HG03159 (cell line): ENCODE measurements at regions not wholly inside any gene's neighbourhood (a gene's known extent, or its start where the extent isn't known, plus 50 kb on each side); places are given as distances from the start of the nearest gene placed in this dataset.
"Not testable (repeated sequence)": the region's sequence is repeated elsewhere in the genome, so short reads cannot be mapped to it uniquely, and the experiment has no call there.

ENCODE experiments used
- ATAC-seq: cut with Tn5 transposase; IDR thresholded peaks from one replicate; pipeline ENCODE4 v1.9.1; 2021; ENCODE audit warnings: mild to moderate bottlenecking, moderate library complexity; ENCODE audit not compliant: unreplicated experiment

DNA sequence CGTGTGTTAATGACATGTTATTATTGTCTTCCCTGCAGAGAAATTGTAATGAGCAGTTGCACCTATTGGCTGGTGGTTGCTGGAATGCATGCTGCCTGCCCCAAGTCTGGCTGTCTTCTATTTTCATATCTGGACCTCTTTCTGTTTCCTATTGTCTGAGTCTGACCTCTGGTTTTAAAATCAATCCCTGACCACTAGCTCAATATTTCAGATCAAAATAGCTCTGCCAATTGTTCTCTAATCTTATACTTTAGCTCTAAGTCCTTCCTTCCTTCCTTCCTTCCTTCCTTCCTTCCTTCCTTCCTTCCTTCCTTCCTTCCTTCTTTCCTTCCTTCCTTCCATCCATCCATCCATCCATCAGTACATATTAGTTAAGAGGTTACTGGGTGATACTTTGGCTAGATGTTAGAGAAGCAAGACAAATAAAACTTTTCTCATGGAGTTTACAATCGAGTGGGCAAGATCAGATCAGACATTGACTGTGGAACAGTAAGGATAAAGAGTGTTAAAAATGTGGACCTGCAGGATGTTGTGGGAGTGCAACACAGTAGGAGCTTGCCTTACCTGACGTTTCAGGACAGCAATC, 417.1 kb downstream of the SOCS6 start:
- ATAC-seq, result no peak

DNA sequence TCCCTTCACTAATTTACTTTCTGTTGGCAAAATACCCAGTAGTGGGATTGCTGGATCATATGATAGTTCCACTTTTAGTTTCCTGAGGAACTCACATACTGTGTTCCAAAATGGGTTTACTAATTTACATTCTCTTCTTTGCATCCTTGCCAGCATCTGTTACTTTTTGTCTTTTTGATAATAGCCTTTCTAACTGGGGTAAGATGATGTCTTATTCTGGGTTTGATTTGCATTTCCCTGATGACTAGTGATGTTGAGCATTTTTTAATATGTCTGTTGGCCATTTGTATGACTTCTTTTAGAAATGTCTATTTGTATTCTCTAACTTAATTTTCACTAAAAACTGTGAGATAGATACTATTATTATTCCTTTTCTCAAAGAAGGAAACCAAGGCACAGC, 411.7 kb downstream of the SOCS6 start:
- ATAC-seq, result no peak

DNA sequence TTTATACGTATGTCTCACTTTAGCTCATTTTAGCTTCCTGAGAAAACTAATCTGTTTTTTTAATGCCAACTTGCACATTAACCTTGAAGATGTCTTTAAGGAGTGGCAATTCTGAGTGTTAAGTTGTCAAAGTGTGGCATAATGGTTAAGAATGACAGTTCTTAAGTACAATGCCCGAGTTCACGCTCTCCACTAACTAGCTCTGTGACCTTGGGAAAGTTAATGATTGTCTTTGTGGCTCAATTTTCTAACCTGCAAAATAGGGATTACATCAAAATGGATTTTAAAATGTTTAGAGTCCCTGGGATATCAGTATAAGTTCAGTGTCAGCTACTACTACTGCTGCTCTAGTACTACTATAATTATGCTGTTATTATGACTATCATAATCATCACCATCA, 409.7 kb downstream of the SOCS6 start:
- ATAC-seq, result no peak

DNA sequence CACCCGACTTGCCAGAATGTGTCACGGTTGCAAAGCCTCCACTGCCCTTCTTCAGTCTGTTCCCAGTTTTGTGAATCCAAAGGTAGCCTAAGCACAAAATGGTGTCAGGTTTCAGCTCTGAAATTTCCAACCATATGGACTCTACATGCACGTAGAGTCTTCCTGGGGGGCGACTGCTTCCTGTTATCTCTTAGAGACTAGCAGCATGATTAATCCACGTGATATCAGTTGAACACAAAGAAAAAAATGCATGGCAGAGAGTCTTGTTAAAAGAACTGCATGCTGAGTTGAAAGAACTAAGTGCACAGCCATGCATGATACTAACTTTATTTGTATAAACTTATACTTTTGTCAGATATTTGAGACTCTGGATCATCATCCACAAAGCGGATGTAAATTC, 404.4 kb downstream of the SOCS6 start:
- no peak for ATAC-seq

DNA sequence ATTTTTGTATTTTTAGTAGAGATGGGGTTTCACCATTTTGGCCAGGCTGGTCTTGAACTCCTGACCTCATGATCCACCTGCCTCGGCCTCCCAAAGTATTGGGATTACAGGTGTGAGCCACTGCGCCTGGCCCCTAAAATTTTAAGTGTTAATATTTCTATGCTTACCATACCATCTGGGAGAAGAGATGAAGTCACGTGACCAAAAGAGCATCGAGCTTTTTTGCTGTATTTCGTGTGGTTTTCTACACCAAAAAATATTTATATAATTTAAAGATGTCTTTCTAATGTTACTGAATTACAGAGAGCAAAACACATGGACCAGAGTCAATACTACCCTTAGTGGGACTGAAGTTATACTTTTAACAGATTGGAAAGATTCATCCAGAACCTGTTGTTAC, 400.9 kb downstream of the SOCS6 start:
- not testable (repeated sequence) for ATAC-seq

DNA sequence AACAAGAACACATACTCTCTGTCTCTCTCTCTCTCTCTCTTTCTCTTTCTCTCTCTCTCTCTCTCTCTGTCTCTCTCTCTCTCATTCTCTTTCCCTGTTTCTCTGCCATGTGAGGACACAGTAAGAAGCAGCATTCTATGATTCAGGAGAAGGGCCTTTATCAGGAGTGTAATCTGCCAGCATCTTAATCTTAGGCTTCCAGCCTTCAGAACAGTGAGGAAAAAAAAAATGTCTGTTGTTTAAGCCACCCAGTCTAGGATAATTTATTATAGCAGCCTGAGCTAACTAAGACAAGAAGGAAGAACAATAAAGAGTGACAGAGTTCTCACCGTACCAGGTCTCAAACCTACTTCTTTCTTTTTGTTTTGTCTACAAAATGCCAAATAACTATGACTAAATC, 399.4 kb downstream of the SOCS6 start:
- no peak for ATAC-seq

DNA sequence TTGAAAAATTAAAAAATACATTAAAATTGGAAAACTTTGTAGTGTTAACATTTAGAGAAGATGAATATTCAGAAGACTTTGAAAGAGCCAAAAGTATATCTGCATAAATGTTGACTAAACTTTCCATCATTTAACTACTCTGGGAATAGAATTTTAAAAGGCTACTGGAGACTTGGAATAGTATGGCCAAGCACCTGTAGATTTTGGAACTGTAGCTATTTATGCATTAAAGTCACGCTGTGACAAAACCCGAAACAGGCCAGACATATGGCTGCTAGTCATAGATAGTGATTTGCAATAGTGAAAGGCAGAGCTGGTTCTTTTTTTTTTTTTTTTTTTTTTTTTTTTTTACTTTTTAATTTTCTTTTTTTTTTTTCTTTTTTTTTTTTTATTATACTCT, 396.0 kb downstream of the SOCS6 start:
- ATAC-seq, result no peak

DNA sequence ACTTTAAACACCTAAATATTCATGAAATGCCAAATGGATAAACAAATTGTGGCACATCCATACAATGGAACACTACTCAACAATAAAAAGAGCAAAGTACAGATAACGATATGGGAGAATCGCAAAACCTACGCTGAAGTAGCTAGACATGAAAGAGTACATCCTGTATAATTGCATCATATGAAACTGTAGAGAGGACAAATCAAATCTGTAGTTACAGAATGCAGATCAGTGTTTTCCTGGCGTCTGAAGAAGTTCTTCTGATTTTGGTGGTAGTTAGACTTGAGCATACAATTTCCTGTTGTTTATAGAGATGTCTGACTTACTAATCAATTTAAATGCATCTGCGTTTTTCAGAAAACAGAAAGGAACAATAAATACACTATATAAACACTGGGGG, 394.4 kb downstream of the SOCS6 start:
- ATAC-seq, result no peak

DNA sequence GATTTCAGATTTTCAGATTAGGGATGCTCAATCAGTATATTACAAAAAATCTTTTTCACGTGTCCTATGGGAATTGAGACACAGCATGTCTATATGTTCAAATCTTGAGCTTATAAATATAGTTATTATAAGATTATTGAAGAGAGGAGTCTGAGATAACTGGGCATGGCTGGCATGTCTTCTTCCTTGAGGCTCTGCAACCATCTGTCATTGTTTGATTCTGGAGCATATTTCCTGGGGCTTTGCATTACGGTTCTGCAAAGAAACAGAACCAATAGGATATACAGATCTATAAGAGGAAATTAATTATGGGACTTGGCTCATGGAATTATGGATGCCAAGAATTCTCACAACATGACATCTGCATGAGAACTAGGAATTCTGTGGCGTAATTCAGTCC, 386.1 kb downstream of the SOCS6 start:
- ATAC-seq, result no peak

DNA sequence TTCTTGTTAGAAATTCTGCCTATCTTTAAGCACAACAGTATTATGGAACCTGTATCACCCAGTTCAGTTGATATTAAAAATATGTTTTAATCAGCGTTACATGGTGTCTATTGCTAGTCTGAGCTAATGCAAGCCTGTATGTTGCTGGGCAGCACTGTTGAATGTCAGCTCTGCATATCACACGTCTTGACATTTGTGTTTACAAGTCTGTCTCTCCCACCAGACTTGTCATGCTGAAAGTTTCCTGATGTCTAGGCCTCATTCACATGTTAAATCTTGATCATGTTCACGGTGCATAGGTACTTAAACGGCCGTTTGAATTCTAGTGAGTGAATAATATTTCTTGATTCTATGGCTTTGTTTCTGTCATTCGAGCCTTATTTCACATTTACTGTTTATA, 385.0 kb downstream of the SOCS6 start:
- no peak for ATAC-seq

DNA sequence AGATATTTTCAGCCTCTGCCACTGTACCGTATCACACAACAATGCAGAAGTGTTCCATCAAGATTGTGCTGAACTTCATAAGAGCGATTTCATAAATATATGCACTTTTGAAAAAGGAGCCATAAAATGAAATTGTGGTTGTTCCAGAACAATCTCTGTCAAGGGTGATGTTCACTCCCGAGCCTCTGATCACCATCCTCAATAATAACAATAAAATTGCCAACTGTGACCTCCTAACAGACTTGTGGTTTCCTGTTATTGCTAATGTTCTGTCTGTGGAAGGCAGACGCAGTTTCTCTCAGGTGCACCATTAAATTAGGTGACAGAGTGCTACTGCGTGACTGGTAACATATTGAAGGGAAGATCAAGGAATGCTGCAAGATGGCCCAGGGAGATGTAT, 383.7 kb downstream of the SOCS6 start:
- no peak for ATAC-seq

DNA sequence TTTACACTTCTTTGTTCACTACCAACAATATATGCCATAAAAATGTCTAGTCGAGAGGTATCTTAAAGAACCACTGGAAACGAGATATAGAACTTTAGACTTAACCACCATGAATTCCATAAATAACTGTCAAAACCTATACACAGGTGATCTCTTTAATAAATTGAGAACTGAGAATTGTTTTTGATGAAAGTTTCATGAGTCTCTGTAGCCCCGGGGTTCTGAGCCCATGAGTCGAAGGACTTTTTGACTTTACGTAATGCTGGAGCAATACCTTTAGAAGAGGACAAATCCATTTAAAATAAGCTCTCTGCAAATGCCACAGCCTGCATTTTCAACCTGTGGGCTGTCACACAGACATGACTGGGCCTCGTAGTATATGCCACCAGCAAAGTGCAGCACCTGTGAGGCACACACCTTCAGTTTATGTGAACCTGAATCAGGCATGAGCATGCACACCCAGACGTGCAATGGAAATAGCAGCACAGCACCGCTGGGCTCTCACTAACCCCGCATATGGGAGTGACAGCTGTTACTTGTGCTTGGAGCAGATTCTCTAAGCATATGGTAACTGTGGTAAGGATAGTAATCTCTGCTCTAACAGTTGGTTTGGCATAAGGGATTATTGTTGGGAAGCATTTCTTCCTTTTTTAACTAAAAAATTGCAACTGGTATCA, 383.2 kb downstream of the SOCS6 start:
- ATAC-seq, result no peak

DNA sequence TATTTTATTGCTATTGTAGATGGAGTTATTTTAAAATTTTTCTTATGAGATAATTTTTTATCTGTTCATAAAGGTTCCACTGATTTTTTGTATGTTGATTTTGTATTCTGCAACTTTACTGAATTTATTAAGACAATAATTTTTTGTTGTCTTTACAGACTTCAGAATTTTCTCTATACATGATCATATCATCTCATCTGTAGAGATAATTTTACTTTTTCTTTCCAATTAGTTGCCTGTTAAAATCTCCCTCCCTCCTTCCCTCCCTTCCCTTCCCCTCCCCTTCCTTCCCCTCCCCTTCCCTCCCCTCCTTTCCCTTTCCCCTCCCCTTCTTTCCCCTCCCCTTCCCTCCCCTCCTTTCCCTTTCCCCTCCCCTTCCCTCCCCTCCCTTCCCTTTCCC, 378.1 kb downstream of the SOCS6 start:
- ATAC-seq, result no peak

DNA sequence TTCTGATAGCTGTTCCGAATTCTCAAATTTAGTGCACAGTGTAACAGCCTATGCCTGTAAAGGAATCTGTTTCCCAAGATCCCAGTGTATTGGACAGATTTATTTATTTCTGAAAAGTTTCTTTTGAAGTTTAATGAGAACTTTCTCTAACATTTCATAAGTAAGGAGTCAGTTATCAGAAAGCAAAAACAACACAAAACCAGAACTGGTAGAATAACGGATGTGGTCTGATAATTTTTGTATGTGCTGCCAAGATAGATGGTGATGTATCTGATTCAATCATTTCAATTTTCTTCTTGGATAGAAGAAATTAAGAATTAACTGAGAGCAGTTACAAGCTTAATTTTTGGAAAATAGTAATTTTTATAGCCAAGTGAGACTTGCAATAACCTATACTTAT, 374.3 kb downstream of the SOCS6 start:
- no peak for ATAC-seq

DNA sequence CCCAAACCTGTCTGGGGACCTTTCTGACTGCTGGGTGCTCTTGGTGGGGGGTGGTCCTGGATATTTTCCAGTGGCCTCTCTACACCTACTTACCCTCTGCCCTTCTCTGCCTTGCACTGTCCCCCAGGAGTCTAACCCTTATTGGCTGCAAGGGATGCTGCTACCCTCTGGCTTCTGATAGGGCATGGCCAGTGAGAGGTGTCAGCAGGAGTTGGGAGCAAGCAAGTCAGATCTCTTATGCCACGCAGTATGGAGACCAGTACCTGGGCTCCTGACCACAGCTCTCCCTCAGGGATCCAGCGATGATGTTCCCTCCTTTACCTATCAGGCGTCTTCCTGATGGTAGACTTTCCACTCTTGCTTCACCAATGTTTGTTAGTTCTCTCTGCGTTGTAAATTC, 373.7 kb downstream of the SOCS6 start:
- no peak for ATAC-seq

DNA sequence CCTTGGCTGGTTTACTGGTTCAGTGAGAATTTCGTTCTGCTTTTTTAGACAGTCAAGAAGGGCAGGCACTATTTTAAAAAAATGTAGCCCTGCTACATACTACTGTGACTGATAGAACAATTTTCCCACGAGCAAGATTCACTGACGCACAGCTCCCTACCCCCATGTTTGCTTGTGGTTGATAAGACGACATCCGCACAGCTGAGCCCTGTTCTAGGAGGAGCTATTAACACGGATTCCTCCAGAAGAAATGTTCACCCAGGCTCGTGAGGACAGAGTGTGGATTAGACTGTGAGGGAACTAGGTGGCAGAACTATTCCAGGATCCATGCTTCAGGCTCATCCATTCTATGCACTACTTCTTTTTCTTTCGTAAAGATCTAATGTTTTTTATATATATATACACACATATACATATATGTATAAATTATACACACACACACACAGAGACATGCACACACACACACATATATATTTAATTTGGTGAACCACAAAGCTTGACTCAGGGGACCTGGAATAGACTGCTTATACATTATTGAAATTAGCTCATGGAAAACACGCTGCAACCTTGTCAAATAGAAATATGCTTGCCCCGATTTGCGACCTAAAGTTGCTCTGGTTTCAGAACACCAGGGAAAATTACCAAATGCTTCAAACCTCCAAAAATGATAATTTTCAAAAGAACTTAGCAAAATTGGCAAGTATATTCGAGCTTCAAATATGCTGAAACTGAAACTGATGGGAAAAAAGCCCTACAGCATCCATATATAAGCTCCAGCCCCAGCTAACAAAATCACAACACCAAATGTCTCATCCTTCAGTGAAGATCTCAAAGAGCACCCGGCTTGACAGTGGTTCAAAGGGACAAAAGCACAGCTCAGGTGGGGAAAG, 370.4 kb downstream of the SOCS6 start:
- ATAC-seq, result no peak

DNA sequence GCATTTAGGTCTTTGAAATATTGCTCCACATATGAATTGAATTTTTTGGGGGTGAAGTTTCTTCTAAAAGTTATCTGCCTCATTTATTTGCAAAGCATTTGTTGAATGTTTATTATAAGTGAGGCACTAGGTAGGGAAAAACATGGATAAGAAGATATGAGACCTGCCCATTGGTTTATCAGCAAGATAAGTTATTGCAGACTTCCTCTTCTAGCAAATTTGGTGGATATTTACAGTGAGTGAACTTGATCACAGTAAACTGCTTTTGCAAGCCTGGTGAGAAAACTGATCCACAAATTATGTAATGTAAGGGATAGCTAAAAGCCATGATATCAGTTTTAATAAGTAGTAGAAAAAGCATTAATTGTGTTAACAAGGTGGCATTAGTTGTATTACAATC, 364.8 kb downstream of the SOCS6 start:
- no peak for ATAC-seq

DNA sequence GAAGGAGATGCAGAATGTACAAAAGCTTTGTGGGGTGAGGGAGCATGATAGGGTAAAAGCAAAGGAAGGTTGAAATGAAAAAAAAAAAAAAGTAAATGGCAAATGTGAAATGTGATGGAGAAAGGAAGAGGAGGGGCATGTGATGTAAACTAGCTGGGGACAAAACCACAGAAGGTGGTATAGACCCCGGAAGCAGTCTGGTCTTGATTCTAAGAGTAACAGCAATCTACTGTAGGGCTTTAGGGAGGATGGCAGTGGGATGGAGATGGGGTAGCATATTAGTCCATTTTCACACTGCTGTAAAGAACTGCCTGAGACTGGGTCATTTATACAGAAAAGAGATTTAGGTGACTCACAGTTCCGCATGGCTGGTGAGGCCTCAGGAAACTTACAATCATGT, 362.0 kb downstream of the SOCS6 start:
- ATAC-seq, result no peak

DNA sequence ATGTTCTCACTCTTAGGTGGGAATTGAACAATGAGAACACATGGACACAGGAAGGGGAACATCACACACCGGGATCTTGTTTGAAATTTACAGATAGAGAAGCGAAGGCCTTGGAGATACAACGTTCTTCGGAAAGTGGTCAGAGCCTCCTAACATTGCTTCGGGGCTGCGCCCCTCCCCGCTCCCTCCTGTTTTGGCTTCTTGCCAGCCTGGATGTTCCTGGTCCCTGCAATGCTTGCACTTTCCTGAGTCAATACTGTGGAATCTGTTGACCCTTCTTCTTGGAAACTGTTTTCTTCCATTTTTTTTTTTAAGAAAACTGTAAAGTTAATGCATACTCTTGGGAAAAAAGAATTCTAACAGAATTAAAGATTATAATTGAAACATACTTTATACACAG, 360.8 kb downstream of the SOCS6 start:
- no peak for ATAC-seq

DNA sequence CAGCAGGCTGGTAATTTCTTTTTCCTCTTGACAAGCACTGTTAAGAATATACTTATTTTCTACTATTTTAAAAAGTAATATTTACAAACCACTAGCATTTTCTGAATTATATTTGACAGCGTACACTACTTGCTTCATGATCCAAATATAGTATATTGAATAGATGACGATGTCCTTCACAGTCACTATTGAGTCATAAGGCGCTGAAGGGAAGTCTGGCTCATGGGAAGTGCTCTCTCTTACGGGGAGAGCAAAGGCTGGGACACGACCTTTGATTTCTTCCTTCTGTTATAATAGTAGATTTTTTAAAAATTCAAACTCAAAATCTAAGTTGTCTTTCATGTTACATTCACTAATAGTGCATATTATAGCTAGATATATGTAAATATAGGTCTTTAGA, 357.1 kb downstream of the SOCS6 start:
- ATAC-seq, result no peak

DNA sequence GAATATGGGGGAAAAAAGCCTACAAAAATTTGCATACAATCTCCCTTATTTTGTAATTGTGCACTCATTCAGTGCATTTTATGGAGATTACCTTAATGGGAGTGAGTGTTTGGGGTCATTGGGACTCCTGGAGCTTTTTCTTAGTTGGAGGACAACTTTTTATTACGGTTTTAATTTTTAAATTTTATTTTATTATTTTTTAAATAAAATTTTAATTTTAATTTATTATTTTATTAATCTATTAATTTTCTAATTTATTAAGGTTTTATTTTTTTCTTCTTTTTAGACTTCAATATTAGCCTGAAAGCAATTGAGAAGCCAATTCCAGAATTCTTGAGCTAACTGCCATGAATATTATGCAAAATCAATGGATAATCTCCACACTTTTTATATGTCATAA, 355.0 kb downstream of the SOCS6 start:
- ATAC-seq, result no peak

DNA sequence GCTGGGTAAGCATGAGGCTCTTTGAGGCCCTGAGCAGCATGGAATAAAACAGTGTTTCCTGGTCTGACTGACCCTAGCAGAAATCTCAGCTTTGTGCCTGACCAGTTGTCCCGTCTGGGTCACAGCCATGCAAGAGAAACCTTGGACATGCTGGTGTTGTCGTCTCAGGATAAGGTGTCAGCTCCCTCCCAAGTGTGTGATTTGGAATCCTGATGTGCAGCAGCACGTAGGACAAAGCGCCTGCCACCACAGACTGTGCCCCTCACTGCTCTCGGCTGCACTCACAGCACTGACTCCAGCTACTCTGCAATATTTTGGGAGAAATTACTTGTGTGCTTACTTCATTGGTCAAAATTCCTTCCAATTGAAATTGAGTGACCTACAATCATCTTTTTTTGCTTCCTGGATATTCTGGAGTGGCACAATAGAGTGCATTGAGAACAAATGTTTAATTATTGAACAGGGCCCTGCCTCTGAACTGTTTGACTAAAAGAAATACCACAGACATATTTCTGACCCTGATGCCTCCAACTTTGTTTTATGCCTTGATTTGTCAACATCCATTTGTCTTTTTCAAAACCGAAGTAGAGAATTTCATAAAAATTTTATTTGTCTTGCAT, 352.4 kb downstream of the SOCS6 start:
- no peak for ATAC-seq
